RCC 7860 (cell line): ENCODE measurements at regions not wholly inside any gene's neighbourhood (a gene's known extent, or its start where the extent isn't known, plus 50 kb on each side); places are given as distances from the start of the nearest gene placed in this dataset.

Source experiments
- DNase-seq: peaks from one replicate; pipeline ENCODE4 v3.0.0-alpha.2; 2015; ENCODE audit warnings: low spot score
- FAIRE-seq: peaks from 2 replicates; lab custom pipeline; 2012; peaks lifted over from hg19 to GRCh38; lab: Jason Lieb, UNC

GRCh38 chr18:22260208-22260820, 90.9 kb downstream of the GATA6 start:
- DNase-seq (no peak), FAIRE-seq (no peak)

GRCh38 chr18:22257022-22257543, 87.7 kb downstream of the GATA6 start:
- DNase-seq (no peak), FAIRE-seq (no peak)

- DNase-seq (no peak), FAIRE-seq (no peak)
Observed at GRCh38 chr18:22254088-22254487, 84.7 kb downstream of the GATA6 start.

GRCh38 chr18:22253676-22254075, 84.3 kb downstream of the GATA6 start:
- FAIRE-seq = no peak
- DNase-seq = no peak

- no peak for DNase-seq
- no peak for FAIRE-seq
Observed at GRCh38 chr18:22253156-22253555, 83.8 kb downstream of the GATA6 start.
